ENCODE measurements at regions not wholly inside any gene's neighbourhood (a gene's known extent, or its start where the extent isn't known, plus 50 kb on each side); places are given as distances from the start of the nearest gene placed in this dataset.
"Not testable (repeated sequence)": the region's sequence is repeated elsewhere in the genome, so short reads cannot be mapped to it uniquely, and the experiment has no call there.

DNA sequence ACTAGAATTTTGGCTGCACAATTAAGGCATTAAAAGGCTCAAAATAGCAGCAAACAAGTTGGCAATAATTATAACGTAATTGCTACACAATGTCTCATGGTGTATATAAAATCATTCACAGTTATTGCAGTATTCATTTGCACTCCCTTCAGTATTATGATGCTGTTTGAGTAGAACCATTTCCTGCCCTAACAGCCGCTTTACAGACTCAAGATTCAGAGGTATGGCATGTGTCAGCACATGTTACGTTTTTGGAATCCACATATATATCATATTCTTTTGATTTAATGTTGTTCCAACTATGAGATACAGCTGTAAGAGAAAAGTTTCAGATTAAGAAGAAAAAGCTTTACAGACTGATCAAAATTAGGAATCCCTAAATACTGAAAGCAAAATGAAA lies 56.3 kb upstream of the NCKAP5 start:
- ATAC-seq (no peak), DNase-seq (ENCODE audit: low spot score in 2 of 2) (no peak)
- Mint-ChIP-seq H3K27ac (no peak overlapping the region), H3K36me3 (peaks cover 0 to 12% of the 10 kb centered on the region in 2 donors), H3K9me3 (peaks cover 12 to 33% of the 10 kb centered on the region in 2 donors)

GRCh38 chr2:133627741-133628140 lies 59.5 kb upstream of the NCKAP5 start:
- no peak for DNase-seq (ENCODE audit: low spot score in 2 of 2)
- peaks cover 0 to 12% of the 10 kb centered on the region in 2 donors for H3K36me3 Mint-ChIP-seq
- H3K9me3 Mint-ChIP-seq, result peaks cover 4 to 18% of the 10 kb centered on the region in 2 donors
- no peak for ATAC-seq
- no peak overlapping the region for H3K27ac Mint-ChIP-seq

- peaks cover 4 to 8% of the 10 kb centered on the region in 2 donors for H3K9me3 Mint-ChIP-seq
- no peak for ATAC-seq
- no peak for DNase-seq (ENCODE audit: low spot score in 2 of 2)
These were observed 65.0 kb upstream of the NCKAP5 start for GRCh38 chr2:133633309-133633708.

DNA sequence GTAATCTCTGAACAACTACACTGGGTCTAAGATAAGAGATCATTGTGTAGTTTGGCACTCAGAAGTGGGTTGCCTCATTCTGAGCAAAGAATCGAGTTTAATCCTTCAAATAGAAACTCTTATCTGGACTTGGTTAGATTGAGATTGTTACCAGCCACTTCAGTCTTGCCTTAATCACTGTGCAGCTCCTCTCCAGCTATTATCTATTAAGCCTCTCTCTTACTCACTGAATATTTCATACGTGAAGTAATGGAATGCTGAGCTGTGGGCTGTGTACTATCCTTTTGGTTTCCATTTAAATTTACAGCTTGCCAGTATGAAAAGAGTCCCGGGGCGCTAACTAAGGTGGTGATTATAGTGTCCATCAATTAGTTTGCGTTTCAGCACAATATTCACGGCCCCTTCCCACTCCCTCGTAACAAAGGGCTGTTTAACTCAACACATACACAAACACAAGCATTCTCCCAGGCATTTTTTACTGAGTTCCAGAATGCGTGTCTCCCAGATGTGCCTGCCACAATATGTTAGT lies 65.7 kb upstream of the NCKAP5 start:
- H3K27ac Mint-ChIP-seq, result no peak overlapping the region
- no peak for DNase-seq (ENCODE audit: low spot score in 2 of 2)
- ATAC-seq, result no peak
- no peaks in the 10 kb centered on the region for H3K36me3 Mint-ChIP-seq
- peaks cover 3 to 7% of the 10 kb centered on the region in 2 donors for H3K9me3 Mint-ChIP-seq

More at GRCh38 chr2:133633309-133633708, 65.0 kb upstream of the NCKAP5 start:
- H3K36me3 Mint-ChIP-seq, result peaks cover 0 to under 1% of the 10 kb centered on the region in 2 donors
- no peak overlapping the region for H3K27ac Mint-ChIP-seq

- DNase-seq (ENCODE audit: low spot score in 2 of 2), result no peak
- ATAC-seq, result no peak
- peaks cover 3 to 7% of the 10 kb centered on the region in 2 donors for H3K9me3 Mint-ChIP-seq
- H3K36me3 Mint-ChIP-seq, result no peaks in the 10 kb centered on the region
- H3K27ac Mint-ChIP-seq, result no peak overlapping the region
These were observed 66.9 kb upstream of the NCKAP5 start for GRCh38 chr2:133635131-133635530.

GRCh38 chr2:133636287-133636686 lies 68.0 kb upstream of the NCKAP5 start:
- DNase-seq (ENCODE audit: low spot score in 2 of 2) (no peak), ATAC-seq (no peak)
- Mint-ChIP-seq H3K27ac (no peak overlapping the region), H3K9me3 (peaks cover 3 to 7% of the 10 kb centered on the region in 2 donors), H3K36me3 (no peaks in the 10 kb centered on the region)

GRCh38 chr2:133640103-133640502 lies 71.8 kb upstream of the NCKAP5 start:
- ATAC-seq (no peak), DNase-seq (ENCODE audit: low spot score in 2 of 2) (no peak)
- peaks cover 7 to 10% of the 10 kb centered on the region in 2 donors for H3K9me3 Mint-ChIP-seq
- no peak overlapping the region for H3K27ac Mint-ChIP-seq
- no peaks in the 10 kb centered on the region for H3K36me3 Mint-ChIP-seq

DNA sequence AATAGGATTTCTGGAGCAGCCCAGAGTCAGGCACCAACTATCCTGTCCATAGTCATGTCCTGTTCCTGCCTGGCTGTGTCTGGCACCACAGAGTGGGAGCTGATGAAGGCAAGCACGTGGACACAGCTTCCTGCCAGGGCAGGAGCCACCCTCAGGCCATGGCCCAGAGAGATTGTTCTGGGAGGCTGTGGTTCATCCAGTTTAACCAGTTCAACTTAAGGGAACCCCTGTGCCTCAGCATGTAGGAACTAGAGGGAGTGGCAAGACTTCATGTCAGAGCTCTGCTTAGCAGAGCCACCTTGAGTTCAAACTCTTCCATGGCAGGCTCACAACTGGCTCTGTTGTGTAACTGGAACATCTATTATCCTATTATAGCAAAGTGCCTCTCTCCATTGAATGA lies 73.2 kb upstream of the NCKAP5 start:
- peaks cover under 1 to 10% of the 10 kb centered on the region in 2 donors for H3K9me3 Mint-ChIP-seq
- DNase-seq (ENCODE audit: low spot score in 2 of 2) (no peak), ATAC-seq (no peak)
- H3K27ac Mint-ChIP-seq, result no peak overlapping the region
- no peaks in the 10 kb centered on the region for H3K36me3 Mint-ChIP-seq

- DNase-seq (ENCODE audit: low spot score in 2 of 2) (no peak), ATAC-seq (no peak)
- H3K27ac Mint-ChIP-seq, result no peak overlapping the region
- H3K9me3 Mint-ChIP-seq, result peaks cover 0 to 14% of the 10 kb centered on the region in 2 donors
- H3K36me3 Mint-ChIP-seq, result no peaks in the 10 kb centered on the region
These were observed 73.9 kb upstream of the NCKAP5 start for GRCh38 chr2:133641942-133642725.

DNA sequence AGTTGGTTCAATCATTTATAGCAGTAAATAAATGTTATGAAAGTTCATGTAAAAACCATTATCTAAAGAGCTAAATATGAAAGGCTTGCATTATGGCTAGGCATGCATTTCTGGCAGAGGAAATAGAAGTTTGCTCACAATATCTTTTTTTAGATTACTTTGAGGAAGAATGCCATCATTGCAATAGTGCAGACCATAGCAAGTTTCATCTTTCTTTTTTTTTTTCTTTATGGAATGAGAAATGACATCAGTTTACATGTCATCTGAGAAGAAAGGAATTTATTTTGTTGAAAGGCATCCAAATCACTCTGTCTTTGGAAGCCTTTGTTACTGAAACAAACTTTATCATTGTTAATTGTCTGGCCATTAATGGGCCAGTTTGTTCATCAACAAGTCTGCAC lies 74.5 kb upstream of the NCKAP5 start:
- Mint-ChIP-seq H3K36me3 (no peaks in the 10 kb centered on the region), H3K9me3 (peaks cover 0 to 15% of the 10 kb centered on the region in 2 donors), H3K27ac (no peak overlapping the region)
- DNase-seq (ENCODE audit: low spot score in 2 of 2), result no peak
- ATAC-seq, result no peak

DNA sequence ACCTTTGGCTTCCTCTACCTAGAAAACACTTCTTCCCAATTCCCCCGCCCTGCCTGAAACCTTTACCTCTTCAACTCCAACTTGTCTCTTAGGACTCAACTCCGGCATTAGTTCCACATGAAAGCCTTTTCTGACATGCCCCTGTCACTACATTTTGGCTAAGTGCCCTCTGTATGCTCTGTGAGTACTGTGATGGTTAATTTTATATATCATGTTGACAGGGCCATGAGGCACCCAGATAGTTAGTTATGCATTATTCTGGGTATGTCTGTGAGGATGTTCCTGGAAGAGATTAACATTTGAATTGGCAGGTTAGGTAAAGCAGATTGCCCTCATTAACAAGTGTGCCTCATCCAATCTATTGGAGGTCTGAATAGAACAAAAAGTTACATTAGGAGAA lies 75.6 kb upstream of the NCKAP5 start:
- no peaks in the 10 kb centered on the region for H3K36me3 Mint-ChIP-seq
- peaks cover 0 to 12% of the 10 kb centered on the region in 2 donors for H3K9me3 Mint-ChIP-seq
- ATAC-seq (no peak), DNase-seq (ENCODE audit: low spot score in 2 of 2) (no peak)
- H3K27ac Mint-ChIP-seq, result no peak overlapping the region

- ATAC-seq, result no peak
- no peak overlapping the region for H3K27ac Mint-ChIP-seq
- no peak for DNase-seq (ENCODE audit: low spot score in 2 of 2)
- no peaks in the 10 kb centered on the region for H3K36me3 Mint-ChIP-seq
- H3K9me3 Mint-ChIP-seq, result peaks cover 8 to 12% of the 10 kb centered on the region in 2 donors
These were observed 76.6 kb upstream of the NCKAP5 start for GRCh38 chr2:133644846-133645245.

GRCh38 chr2:133647386-133647785 lies 79.1 kb upstream of the NCKAP5 start:
- H3K36me3 Mint-ChIP-seq; H3K27ac Mint-ChIP-seq; DNase-seq (ENCODE audit: low spot score in 2 of 2); ATAC-seq: not testable (repeated sequence)
- H3K9me3 Mint-ChIP-seq, result peaks cover 8 to 12% of the 10 kb centered on the region in 2 donors

- Mint-ChIP-seq H3K27ac (no peak overlapping the region), H3K36me3 (no peaks in the 10 kb centered on the region), H3K9me3 (peaks cover 8 to 12% of the 10 kb centered on the region in 2 donors)
- no peak for DNase-seq (ENCODE audit: low spot score in 2 of 2)
- ATAC-seq, result no peak
These were observed 83.6 kb upstream of the NCKAP5 start for GRCh38 chr2:133651861-133652260.

- H3K36me3 Mint-ChIP-seq, result no peaks in the 10 kb centered on the region
These were observed 84.1 kb upstream of the NCKAP5 start for GRCh38 chr2:133652398-133652797.

GRCh38 chr2:133653056-133653455 lies 84.8 kb upstream of the NCKAP5 start:
- peaks cover 8 to 12% of the 10 kb centered on the region in 2 donors for H3K9me3 Mint-ChIP-seq
- no peak for ATAC-seq
- H3K36me3 Mint-ChIP-seq, result no peaks in the 10 kb centered on the region
- H3K27ac Mint-ChIP-seq, result no peak overlapping the region
- no peak for DNase-seq (ENCODE audit: low spot score in 2 of 2)

More at GRCh38 chr2:133652398-133652797, 84.1 kb upstream of the NCKAP5 start:
- DNase-seq (ENCODE audit: low spot score in 2 of 2), result no peak
- no peak for ATAC-seq
- Mint-ChIP-seq H3K27ac (no peak overlapping the region), H3K9me3 (peaks cover 8 to 9% of the 10 kb centered on the region in 2 donors)

GRCh38 chr2:133654949-133655348 lies 86.7 kb upstream of the NCKAP5 start:
- ATAC-seq, result no peak
- H3K36me3 Mint-ChIP-seq, result no peaks in the 10 kb centered on the region
- peaks cover 4 to 8% of the 10 kb centered on the region in 2 donors for H3K9me3 Mint-ChIP-seq
- no peak overlapping the region for H3K27ac Mint-ChIP-seq
- no peak for DNase-seq (ENCODE audit: low spot score in 2 of 2)

- ATAC-seq (no peak), DNase-seq (ENCODE audit: low spot score in 2 of 2) (no peak)
- Mint-ChIP-seq H3K27ac (no peak overlapping the region), H3K36me3 (no peaks in the 10 kb centered on the region), H3K9me3 (peaks cover 4 to 8% of the 10 kb centered on the region in 2 donors)
These were observed 87.3 kb upstream of the NCKAP5 start for GRCh38 chr2:133655610-133656009.

All from activated naive CD4-positive, alpha-beta T cell treated with anti-CD3 and anti-CD28 coated beads, Interleukin-2, amount 50 U/mL, for 72 hours (primary cell).